HG02678 (cell line): ENCODE measurements at regions not wholly inside any gene's neighbourhood (a gene's known extent, or its start where the extent isn't known, plus 50 kb on each side); places are given as distances from the start of the nearest gene placed in this dataset.
"Not testable (repeated sequence)": the region's sequence is repeated elsewhere in the genome, so short reads cannot be mapped to it uniquely, and the experiment has no call there.

ENCODE experiments used
- ATAC-seq: cut with Tn5 transposase; IDR thresholded peaks from one replicate; pipeline ENCODE4 v1.9.1; 2021; ENCODE audit warnings: mild to moderate bottlenecking, moderate library complexity; ENCODE audit not compliant: unreplicated experiment

DNA sequence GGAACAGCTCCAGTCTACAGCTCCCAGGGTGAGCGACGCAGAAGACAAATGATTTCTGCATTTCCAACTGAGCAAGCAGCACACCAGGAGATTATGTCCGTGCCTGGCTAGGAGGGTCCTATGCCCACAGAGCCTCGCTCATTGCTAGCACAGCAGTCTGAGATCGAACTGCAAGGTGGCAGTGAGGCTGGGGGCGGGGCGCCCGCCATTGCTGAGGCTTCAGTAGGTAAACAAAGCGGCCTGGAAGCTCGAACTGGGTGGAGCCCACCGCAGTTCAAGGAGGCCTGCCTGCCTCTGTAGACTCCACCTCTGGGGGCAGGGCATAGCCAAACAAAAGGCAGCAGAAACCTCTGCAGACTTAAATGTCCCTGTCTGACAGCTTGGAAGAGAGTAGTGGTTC lies 198.0 kb upstream of the DIAPH2 start:
- ATAC-seq: not testable (repeated sequence)

GRCh38 chrX:96502507-96502906 lies 182.1 kb upstream of the DIAPH2 start:
- ATAC-seq: no peak

DNA sequence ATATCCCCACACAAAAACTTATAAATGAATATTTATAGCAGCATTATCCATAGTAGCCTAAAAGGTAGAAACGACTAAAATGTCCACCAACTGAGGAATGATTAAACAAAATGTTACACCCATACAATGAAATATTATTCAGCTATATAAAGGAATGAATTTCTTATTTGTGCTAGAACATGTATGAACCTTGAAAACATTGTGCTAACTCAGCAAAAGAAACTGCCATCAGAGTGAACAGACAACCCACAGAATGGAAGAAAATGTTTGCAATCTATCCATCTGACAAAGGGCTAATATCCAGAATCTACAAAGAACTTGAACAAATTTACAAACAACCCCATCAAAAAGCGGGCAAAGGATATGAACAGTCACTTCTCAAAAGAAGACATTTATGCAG lies 155.3 kb upstream of the DIAPH2 start:
- not testable (repeated sequence) for ATAC-seq

DNA sequence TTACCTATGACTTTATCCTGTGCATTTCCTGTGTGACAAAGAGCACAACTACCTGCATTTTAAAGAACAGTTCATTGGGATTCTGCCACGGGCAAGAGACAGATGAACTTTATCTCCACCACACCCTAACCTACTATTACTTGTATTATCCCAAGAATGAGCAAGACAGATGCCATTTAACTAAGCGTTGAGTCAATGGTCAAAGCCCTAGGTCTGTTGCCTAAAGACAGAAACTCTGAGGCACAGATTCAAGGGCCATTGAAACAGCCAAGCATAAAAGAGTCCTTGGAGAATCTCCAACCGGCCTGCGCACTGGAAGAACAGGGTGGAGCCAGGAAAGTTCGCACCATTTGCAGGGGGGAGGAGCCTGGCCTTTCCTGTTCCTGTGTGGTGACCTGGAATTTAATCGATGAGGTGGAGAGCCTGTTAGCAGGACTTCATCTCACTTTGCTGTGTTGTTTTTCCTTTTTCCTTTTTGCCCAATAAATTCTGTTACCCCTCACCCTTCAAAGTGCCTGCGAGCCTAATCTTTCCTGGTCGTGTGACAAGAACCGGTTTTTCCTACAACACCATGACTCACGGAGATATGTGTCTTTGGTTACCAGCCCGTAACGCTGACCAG lies 146.4 kb upstream of the DIAPH2 start:
- no peak for ATAC-seq

DNA sequence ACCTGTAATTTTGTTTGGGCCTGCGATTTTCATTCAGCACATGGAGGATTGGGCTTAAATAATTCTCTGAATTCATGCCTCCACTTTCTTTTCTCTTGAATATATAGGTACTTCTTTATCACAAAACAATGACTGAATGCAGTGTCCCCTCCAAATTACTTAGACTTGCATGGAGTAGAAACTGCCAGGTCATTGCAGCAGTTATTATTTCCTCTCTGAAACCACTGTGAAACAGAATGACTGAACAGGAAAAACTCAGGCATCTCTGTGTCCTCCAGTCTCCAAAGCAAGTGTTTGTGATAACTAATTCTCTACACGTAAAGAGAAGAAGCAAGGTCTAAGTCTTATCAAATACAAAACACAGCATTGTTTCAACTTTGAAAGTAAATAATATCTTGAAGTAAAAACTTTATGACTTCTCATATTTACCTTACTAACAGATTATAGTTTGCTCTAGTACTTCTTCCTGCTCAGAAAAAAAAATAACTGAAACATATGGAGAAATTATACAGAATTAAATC lies 144.5 kb upstream of the DIAPH2 start:
- ATAC-seq: no peak

- not testable (repeated sequence) for ATAC-seq
Observed at GRCh38 chrX:96546281-96546680, 138.4 kb upstream of the DIAPH2 start.

- ATAC-seq: no peak
Observed at GRCh38 chrX:96551322-96551872, 133.2 kb upstream of the DIAPH2 start.

DNA sequence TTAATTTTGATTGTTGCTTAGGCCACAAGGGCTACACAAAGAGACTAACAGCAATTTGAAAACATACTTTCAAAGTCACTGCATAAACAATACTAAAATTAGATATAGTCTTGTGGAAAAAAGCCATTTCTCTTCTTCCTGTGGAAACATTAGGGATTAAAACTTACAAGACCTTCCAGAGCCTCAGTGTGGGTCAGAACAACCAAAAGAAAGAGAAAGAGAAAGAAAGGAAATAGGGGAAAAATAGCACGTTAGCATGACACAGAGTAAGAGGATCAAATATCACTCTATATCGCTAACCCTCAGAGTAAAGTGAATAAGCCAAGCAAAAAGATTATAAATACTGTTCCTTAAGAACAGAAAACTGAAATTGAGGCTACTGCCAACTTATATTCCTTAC lies 127.8 kb upstream of the DIAPH2 start:
- ATAC-seq: no peak

DNA sequence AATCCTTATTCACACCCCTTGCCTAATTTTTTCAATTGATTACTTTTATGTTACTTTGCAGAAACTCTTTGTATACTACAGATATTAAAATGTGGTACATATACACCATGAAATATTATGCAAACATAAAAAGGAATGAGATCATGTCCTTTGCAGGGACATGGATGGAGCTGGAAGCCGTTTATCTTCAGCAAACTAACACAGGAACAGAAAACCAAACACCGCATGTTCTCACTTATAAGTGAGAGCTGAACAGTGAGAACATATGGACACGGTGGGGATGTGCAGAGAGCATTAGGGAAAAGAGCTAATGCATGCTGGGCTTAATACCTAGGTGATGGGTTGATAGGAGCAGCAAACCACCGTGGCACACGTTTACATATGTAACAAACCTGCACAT lies 123.5 kb upstream of the DIAPH2 start:
- ATAC-seq: not testable (repeated sequence)

GRCh38 chrX:96563646-96564045 lies 121.0 kb upstream of the DIAPH2 start:
- no peak for ATAC-seq

DNA sequence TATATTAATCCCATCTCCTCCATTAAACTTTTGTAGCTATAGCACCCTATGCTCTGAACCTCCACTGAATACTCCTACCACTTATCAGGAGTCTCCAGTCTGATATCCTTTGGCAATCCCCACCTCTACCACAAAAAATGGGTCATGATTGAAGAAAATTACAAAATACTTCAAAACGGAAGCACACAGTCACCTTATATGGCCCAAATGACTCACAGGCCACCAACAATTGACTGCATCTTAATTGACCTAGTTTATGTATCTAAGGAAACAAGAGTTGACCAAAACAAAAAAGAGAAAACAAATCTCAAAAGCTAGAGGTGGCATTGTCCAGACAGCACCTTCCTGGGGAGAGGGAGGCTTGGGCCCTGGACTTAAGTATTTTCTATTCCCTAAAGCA lies 120.0 kb upstream of the DIAPH2 start:
- no peak for ATAC-seq

DNA sequence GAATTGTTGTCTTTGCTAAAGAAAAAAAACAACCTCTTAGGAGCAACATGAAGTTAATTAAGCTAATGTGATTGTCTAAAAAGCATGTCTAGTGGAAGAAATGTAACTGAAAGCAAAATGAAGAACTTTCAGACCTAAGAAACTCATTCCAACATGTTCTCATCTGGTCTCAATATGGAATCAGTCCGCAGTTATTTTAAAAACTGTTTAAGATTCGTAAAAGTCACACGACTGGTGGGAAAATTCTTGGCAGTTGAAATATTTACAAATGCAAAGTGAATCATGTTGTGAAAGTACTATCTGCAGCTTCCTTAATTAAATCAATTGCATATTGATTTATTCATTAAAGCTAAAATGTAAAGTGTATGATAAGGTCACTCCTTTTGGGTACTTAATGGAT lies 117.8 kb upstream of the DIAPH2 start:
- ATAC-seq: no peak

DNA sequence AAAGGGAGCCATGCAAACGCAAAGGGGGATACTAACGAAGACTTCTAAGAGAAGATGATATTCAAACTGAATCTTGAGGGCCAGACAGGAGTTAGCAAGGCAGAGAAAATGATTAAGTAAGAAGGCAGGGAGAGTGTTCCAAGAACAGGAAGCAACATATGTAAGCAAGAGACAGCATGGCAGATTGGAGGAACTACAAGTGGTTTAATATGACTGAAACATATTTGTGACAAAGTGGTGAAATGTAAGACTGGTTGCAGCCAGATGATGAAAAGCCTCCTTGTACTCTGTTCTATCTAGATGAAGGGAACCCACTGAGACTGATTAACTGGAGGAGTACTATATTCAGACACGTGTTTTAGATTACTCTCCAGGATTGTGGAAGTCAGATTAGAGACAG lies 116.6 kb upstream of the DIAPH2 start:
- ATAC-seq: no peak

- no peak for ATAC-seq
Observed at GRCh38 chrX:96569034-96569433, 115.6 kb upstream of the DIAPH2 start.

DNA sequence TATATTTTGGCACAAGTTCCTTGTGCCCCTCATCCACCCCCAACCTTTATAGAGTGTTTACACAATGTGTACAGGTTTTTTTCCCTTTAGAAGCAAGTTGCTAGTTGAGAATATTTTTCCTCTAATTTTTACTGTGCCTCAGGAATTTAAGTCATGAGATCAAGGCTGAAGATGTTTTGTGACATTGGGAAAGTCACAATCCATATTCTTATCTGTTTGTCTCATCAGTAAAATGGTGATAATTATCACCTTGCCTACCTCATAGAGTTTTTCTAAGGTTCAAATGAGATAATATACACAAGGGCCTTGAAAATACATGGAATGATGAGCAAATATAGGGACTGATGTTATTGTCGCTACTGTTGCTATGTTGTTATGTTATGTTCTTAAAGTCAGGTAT lies 109.6 kb upstream of the DIAPH2 start:
- no peak for ATAC-seq

DNA sequence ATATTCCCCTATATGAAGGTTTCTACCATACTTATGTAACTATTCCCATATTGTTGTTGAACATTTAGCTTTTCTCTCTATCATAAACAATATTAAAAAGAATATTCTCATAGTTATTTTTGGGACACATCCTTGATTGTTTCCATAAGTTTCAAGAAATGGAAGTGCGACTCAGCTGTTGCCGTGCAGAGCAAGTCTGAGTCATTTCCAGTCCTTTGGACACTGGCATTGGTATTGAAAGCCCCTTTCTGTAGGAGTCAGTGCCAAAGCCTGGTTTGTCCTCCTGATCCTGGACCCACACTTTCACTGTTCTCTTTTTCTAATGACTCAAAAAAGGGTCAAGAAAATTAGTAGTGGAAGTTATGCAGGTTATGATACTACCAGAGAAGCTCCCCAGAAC lies 108.3 kb upstream of the DIAPH2 start:
- no peak for ATAC-seq

- ATAC-seq: no peak
Observed at GRCh38 chrX:96578781-96579180, 105.9 kb upstream of the DIAPH2 start.

- ATAC-seq: no peak
Observed at GRCh38 chrX:96579252-96579651, 105.4 kb upstream of the DIAPH2 start.

DNA sequence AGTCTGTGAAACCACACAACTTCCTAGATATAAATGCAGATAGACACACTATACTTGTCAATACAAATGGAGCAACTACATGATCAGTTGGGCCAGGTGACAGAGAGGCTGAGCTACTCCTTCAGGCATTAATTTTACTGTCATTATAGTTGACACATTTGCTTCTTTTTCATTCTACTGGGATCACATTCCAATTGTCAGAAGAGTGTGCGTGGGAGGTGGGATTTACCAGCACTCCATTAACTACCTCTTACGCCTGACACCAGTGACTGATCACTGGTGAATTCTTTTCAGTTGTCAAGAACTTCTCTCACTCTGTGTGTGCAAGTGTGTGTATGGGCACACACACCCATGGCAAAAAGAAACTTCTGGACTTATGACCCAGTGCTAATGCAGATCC lies 94.2 kb upstream of the DIAPH2 start:
- no peak for ATAC-seq

DNA sequence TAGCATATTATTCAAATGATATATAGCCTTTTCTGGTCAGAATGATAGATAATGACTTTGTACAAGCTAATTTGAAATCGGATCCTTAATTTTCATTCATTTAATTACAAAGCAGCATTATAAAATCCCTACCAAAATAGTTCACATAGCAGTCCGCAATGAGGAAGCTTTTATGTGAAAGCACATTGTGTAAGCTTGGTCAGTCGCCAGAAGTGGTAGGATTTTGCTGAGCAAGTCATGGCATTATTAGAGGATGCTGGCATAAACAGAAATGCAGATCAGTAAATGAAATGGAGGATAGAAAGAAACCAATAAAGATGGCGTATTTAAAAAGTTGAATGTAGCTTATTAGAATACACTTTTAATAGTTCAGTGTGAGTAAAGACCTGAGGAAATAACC lies 93.2 kb upstream of the DIAPH2 start:
- no peak for ATAC-seq

- ATAC-seq: not testable (repeated sequence)
Observed at GRCh38 chrX:96597847-96598246, 86.8 kb upstream of the DIAPH2 start.

GRCh38 chrX:96611619-96612362 lies 72.9 kb upstream of the DIAPH2 start:
- no peak for ATAC-seq
